ENCODE measurements at regions not wholly inside any gene's neighbourhood (a gene's known extent, or its start where the extent isn't known, plus 50 kb on each side); places are given as distances from the start of the nearest gene placed in this dataset.

DNA sequence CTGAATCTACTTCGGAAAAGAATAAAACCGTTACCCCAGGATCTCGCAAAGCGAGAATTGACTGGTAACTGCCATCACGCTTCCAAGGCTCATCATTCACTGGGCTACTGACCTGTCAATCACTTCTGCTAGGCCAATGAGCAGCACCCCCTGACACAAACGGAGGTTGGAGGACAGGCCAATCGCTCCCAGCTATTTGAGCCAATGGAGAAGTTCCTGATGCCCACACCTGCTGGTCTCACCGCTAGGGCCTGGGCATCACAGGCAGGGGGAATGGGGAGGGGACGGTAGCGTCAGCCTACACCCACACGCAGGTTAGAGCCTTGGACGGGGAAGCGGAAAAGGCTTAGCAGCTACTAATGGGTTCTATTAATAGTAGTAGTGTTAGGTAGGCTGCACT, 56.7 kb upstream of the CHST1 start:
- TF ChIP-seq, protein P1, sequence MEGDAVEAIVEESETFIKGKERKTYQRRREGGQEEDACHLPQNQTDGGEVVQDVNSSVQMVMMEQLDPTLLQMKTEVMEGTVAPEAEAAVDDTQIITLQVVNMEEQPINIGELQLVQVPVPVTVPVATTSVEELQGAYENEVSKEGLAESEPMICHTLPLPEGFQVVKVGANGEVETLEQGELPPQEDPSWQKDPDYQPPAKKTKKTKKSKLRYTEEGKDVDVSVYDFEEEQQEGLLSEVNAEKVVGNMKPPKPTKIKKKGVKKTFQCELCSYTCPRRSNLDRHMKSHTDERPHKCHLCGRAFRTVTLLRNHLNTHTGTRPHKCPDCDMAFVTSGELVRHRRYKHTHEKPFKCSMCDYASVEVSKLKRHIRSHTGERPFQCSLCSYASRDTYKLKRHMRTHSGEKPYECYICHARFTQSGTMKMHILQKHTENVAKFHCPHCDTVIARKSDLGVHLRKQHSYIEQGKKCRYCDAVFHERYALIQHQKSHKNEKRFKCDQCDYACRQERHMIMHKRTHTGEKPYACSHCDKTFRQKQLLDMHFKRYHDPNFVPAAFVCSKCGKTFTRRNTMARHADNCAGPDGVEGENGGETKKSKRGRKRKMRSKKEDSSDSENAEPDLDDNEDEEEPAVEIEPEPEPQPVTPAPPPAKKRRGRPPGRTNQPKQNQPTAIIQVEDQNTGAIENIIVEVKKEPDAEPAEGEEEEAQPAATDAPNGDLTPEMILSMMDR (IDR thresholded peaks at IDR 0.05; ENCODE audit: poor library complexity, severe bottlenecking): no peak
- TF ChIP-seq EZH2 (IDR thresholded peaks at IDR 0.05; ENCODE audit: borderline replicate concordance, insufficient read depth, low read length, poor library complexity, severe bottlenecking): no peak
- TF ChIP-seq POLR2AphosphoS5 (IDR thresholded peaks at IDR 0.05): no peak
- no peak for TF ChIP-seq TAF1 (IDR thresholded peaks at IDR 0.05; ENCODE audit: low read depth)

Measured in neural cell (in vitro differentiated cells).